Effector memory CD8-positive, alpha-beta T cell (primary cell): ENCODE measurements at regions not wholly inside any gene's neighbourhood (a gene's known extent, or its start where the extent isn't known, plus 50 kb on each side); places are given as distances from the start of the nearest gene placed in this dataset.
A peak's percentile ranks its signal among the peaks of the same experiment; 100 is the strongest.
"Not testable (repeated sequence)": the region's sequence is repeated elsewhere in the genome, so short reads cannot be mapped to it uniquely, and the experiment has no call there.

Experiments
- ATAC-seq: fragments of 150-1000 bp; cut with Tn5 transposase; replicated peaks from 2 replicates; pipeline ENCODE4 v1.10.0; 2021; ENCODE audit warnings: mild to moderate bottlenecking, moderate library complexity
- DNase-seq, 3 experiments: peaks; one replicate each; pipeline ENCODE4 v3.0.0; 2021
- H3K27ac Mint-ChIP-seq, 2 donors: one replicate each; pipeline ENCODE4 v1.8.0; 2022; ENCODE audit warnings: mild to moderate bottlenecking in 2 of 2, mixed read lengths in 2 of 2, moderate library complexity in 2 of 2
- H3K27me3 Mint-ChIP-seq, 2 donors: one replicate each; pipeline ENCODE4 v1.8.0; 2022; ENCODE audit warnings: mixed read lengths in 2 of 2
- H3K36me3 Mint-ChIP-seq: one replicate; pipeline ENCODE4 v1.8.0; 2022; ENCODE audit warnings: mild to moderate bottlenecking, moderate library complexity, mixed read lengths; ENCODE audit not compliant: insufficient read depth
- H3K4me1 Mint-ChIP-seq, 2 donors: one replicate each; pipeline ENCODE4 v1.8.0; 2022; ENCODE audit warnings: low read depth in 2 of 2, mixed read lengths in 2 of 2
- H3K4me3 Mint-ChIP-seq, 2 donors: one replicate each; pipeline ENCODE4 v1.8.0; 2022; ENCODE audit warnings: mild to moderate bottlenecking in 2 of 2, mixed read lengths in 2 of 2, moderate library complexity in 2 of 2
- H3K9me3 Mint-ChIP-seq, 2 donors: one replicate each; pipeline ENCODE4 v1.8.0; 2022; ENCODE audit warnings: mixed read lengths in 2 of 2

GRCh38 chr22:23497016-23497885, 82.8 kb downstream of the IGLL1 start:
- no peak overlapping the region for H3K27ac Mint-ChIP-seq
- H3K4me3 Mint-ChIP-seq, result no peak overlapping the region
- DNase-seq (no peak), ATAC-seq (no peak)
- H3K9me3 Mint-ChIP-seq, result no peaks in the 10 kb centered on the region
- H3K27me3 Mint-ChIP-seq, result peaks cover 19 to 70% of the 10 kb centered on the region in 2 donors
- no peaks in the 10 kb centered on the region for H3K36me3 Mint-ChIP-seq
- H3K4me1 Mint-ChIP-seq, result peaks cover 9 to 11% of the 10 kb centered on the region in 2 donors

- ATAC-seq, result no peak
- no peak overlapping the region for H3K27ac Mint-ChIP-seq
- no peaks in the 10 kb centered on the region for H3K36me3 Mint-ChIP-seq
- H3K27me3 Mint-ChIP-seq, result peaks cover 19 to 72% of the 10 kb centered on the region in 2 donors
- no peaks in the 10 kb centered on the region for H3K9me3 Mint-ChIP-seq
- H3K4me1 Mint-ChIP-seq, result peaks cover 9 to 11% of the 10 kb centered on the region in 2 donors
- DNase-seq, result no peak
- peak overlapping the region in 1 of 2 donors; percentile 27 for H3K4me3 Mint-ChIP-seq
Measured at GRCh38 chr22:23496445-23496833, 83.7 kb downstream of the IGLL1 start.

GRCh38 chr22:23495614-23496444, 84.3 kb downstream of the IGLL1 start:
- DNase-seq, result no peak
- H3K27ac Mint-ChIP-seq, result no peak overlapping the region
- H3K36me3 Mint-ChIP-seq, result no peaks in the 10 kb centered on the region
- ATAC-seq, result no peak
- H3K4me1 Mint-ChIP-seq, result peaks cover 9 to 10% of the 10 kb centered on the region in 2 donors
- no peaks in the 10 kb centered on the region for H3K9me3 Mint-ChIP-seq
- H3K27me3 Mint-ChIP-seq, result peaks cover 19 to 71% of the 10 kb centered on the region in 2 donors
- H3K4me3 Mint-ChIP-seq, result peak overlapping the region in 1 of 2 donors; percentile 27

GRCh38 chr22:23494930-23495266, 85.2 kb downstream of the IGLL1 start:
- Mint-ChIP-seq H3K36me3 (no peaks in the 10 kb centered on the region), H3K27me3 (peaks cover 19 to 62% of the 10 kb centered on the region in 2 donors), H3K4me3 (no peak overlapping the region), H3K4me1 (peaks cover 6 to 9% of the 10 kb centered on the region in 2 donors), H3K27ac (no peak overlapping the region), H3K9me3 (no peaks in the 10 kb centered on the region)
- no peak for DNase-seq
- no peak for ATAC-seq

GRCh38 chr22:23485490-23485889, 94.6 kb downstream of the IGLL1 start:
- Mint-ChIP-seq H3K4me1 (peaks cover 0 to 5% of the 10 kb centered on the region in 2 donors), H3K4me3 (no peak overlapping the region), H3K27me3 (peaks cover 34 to 61% of the 10 kb centered on the region in 2 donors), H3K36me3 (no peaks in the 10 kb centered on the region), H3K27ac (no peak overlapping the region), H3K9me3 (no peaks in the 10 kb centered on the region)
- DNase-seq (no peak), ATAC-seq (no peak)

DNA sequence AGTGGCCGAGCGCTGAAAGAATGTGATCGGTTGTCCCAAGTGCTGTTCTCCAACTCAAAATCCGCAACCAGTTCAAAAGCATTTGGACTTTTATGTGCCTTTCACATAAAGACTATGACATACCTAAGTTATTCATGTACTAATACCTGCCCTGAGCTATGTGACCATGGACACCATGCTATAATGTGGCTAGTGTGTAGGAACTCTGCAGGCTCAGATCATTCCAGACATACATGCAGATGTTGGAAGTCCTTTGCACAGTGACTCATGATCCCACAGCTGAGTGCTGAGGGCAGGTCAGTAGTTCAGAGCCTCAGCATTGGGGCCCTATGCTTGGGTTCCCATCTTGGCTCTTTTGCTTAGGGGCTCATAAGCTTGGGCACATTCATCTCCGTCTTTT, 95.4 kb downstream of the IGLL1 start:
- ATAC-seq, result no peak
- Mint-ChIP-seq H3K36me3 (no peaks in the 10 kb centered on the region), H3K4me3 (no peak overlapping the region), H3K27me3 (peaks cover 34 to 64% of the 10 kb centered on the region in 2 donors), H3K27ac (no peak overlapping the region), H3K9me3 (no peaks in the 10 kb centered on the region), H3K4me1 (peaks cover 0 to 5% of the 10 kb centered on the region in 2 donors)
- no peak for DNase-seq

GRCh38 chr22:23481369-23481768, 98.7 kb downstream of the IGLL1 start:
- Mint-ChIP-seq H3K27me3 (peaks cover 34 to 53% of the 10 kb centered on the region in 2 donors), H3K9me3 (no peaks in the 10 kb centered on the region), H3K4me1 (peaks cover 5% of the 10 kb centered on the region in 2 donors), H3K4me3 (no peak overlapping the region), H3K27ac (no peak overlapping the region), H3K36me3 (no peaks in the 10 kb centered on the region)
- DNase-seq (no peak), ATAC-seq (no peak)

DNA sequence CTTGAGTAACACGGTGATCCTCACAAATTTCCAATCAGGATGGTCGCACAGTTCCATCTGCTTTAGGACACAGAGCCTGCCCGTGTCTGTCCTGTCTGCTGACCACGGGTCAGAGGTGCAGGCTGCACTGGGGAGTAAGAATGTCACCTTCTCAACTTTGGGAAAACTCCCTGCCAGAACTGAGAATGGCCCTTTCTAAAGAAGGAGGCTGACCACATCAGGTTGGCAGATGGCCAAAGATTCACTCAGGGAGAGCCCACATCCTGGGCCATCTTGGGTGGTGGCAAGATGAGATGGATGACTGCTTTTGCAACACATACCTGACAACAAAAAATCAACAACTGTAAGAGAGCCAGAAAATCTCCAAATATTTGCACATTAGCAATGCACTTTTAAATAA, 101.9 kb downstream of the IGLL1 start:
- H3K9me3 Mint-ChIP-seq, result no peaks in the 10 kb centered on the region
- peaks cover 22 to 37% of the 10 kb centered on the region in 2 donors for H3K27me3 Mint-ChIP-seq
- peaks cover 5% of the 10 kb centered on the region in 2 donors for H3K4me1 Mint-ChIP-seq
- H3K4me3 Mint-ChIP-seq, result no peak overlapping the region
- H3K27ac Mint-ChIP-seq, result no peak overlapping the region
- no peaks in the 10 kb centered on the region for H3K36me3 Mint-ChIP-seq
- DNase-seq (no peak), ATAC-seq (no peak)

- not testable (repeated sequence) for DNase-seq, H3K36me3 Mint-ChIP-seq, H3K4me3 Mint-ChIP-seq, ATAC-seq, H3K9me3 Mint-ChIP-seq, H3K4me1 Mint-ChIP-seq, H3K27ac Mint-ChIP-seq
- peaks cover 0 to 32% of the 10 kb centered on the region in 2 donors for H3K27me3 Mint-ChIP-seq
Measured at GRCh38 chr22:23474531-23474930, 105.6 kb downstream of the IGLL1 start.

- Mint-ChIP-seq H3K27me3 (peaks cover 0 to 36% of the 10 kb centered on the region in 2 donors), H3K4me1 (peaks cover 5% of the 10 kb centered on the region in 2 donors), H3K4me3 (no peak overlapping the region), H3K27ac (no peak overlapping the region), H3K9me3 (no peaks in the 10 kb centered on the region), H3K36me3 (no peaks in the 10 kb centered on the region)
- ATAC-seq, result no peak
- no peak for DNase-seq
Measured at GRCh38 chr22:23473901-23474300, 106.2 kb downstream of the IGLL1 start.

DNA sequence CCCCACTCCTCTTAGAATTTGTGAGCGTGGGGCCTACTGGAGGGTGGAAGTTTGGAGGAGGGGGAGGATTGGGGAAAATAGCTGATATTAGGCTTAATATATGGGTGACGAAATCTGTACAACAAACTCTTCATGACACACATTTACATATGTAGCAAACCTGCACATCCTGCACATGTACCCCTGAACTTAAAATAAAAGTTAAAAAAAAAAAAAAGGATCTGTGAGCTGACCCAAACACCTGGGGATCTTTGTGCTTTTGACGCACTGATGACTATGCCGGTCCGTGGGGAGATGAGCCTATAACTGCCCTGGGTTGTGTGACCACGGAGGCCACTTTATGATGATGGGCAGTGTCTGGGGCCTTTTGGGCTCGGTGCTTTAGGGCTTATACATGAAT, 107.7 kb downstream of the IGLL1 start:
- not testable (repeated sequence) for H3K4me1 Mint-ChIP-seq, H3K9me3 Mint-ChIP-seq, ATAC-seq, H3K4me3 Mint-ChIP-seq, DNase-seq, H3K36me3 Mint-ChIP-seq, H3K27ac Mint-ChIP-seq
- H3K27me3 Mint-ChIP-seq, result peaks cover 0 to 36% of the 10 kb centered on the region in 2 donors

- Mint-ChIP-seq H3K4me1 (no peaks in the 10 kb centered on the region), H3K4me3 (no peak overlapping the region), H3K27ac (no peak overlapping the region), H3K27me3 (peaks cover 0 to 41% of the 10 kb centered on the region in 2 donors), H3K9me3 (no peaks in the 10 kb centered on the region), H3K36me3 (no peaks in the 10 kb centered on the region)
- no peak for DNase-seq
- no peak for ATAC-seq
Measured at GRCh38 chr22:23471698-23472097, 108.4 kb downstream of the IGLL1 start.

- H3K4me1 Mint-ChIP-seq, result no peaks in the 10 kb centered on the region
- peaks cover 0 to 48% of the 10 kb centered on the region in 2 donors for H3K27me3 Mint-ChIP-seq
- no peak overlapping the region for H3K4me3 Mint-ChIP-seq
- ATAC-seq (no peak), DNase-seq (no peak)
- no peaks in the 10 kb centered on the region for H3K36me3 Mint-ChIP-seq
- no peak overlapping the region for H3K27ac Mint-ChIP-seq
- H3K9me3 Mint-ChIP-seq, result no peaks in the 10 kb centered on the region
Measured at GRCh38 chr22:23470811-23471389, 109.2 kb downstream of the IGLL1 start.
